Activated CD4-positive, alpha-beta T cell treated with anti-CD3 and anti-CD28 coated beads, Interleukin-2, Interleukin-6, amounts not matched to agents 100 ng/mL and 50 ng/mL, durations not matched to agents 16 hours and 8 hours (primary cell): ENCODE measurements at regions not wholly inside any gene's neighbourhood (a gene's known extent, or its start where the extent isn't known, plus 50 kb on each side); places are given as distances from the start of the nearest gene placed in this dataset.
A peak's percentile ranks its signal among the peaks of the same experiment; 100 is the strongest.

ENCODE experiments used
- DNase-seq: peaks from one replicate; pipeline ENCODE4 v3.0.0-alpha.2; 2020

GRCh38 chr14:65286443-65286842 is 126.1 kb upstream of the FUT8 start:
- DNase-seq = peak; percentile 75

GRCh38 chr14:65287264-65288131 is 125.0 kb upstream of the FUT8 start:
- peak; percentile 84 for DNase-seq

- DNase-seq = peak; percentile 86
Observed at GRCh38 chr14:65290830-65291229, 121.7 kb upstream of the FUT8 start.

- DNase-seq = no peak
Observed at GRCh38 chr14:65291531-65291930, 121.0 kb upstream of the FUT8 start.

- DNase-seq = no peak
Observed at GRCh38 chr14:65294816-65295215, 117.7 kb upstream of the FUT8 start.

GRCh38 chr14:65296402-65296801 is 116.1 kb upstream of the FUT8 start:
- DNase-seq = no peak

GRCh38 chr14:65296876-65297275 is 115.7 kb upstream of the FUT8 start:
- DNase-seq = no peak

GRCh38 chr14:65297744-65298143 is 114.8 kb upstream of the FUT8 start:
- no peak for DNase-seq

GRCh38 chr14:65299826-65300225 is 112.7 kb upstream of the FUT8 start:
- no peak for DNase-seq

- peak; percentile 79 for DNase-seq
Observed at GRCh38 chr14:65301862-65302539, 110.5 kb upstream of the FUT8 start.

GRCh38 chr14:65302571-65303189 is 109.8 kb upstream of the FUT8 start:
- DNase-seq = peak; percentile 92

GRCh38 chr14:65303190-65303898 is 109.2 kb upstream of the FUT8 start:
- peak; percentile 76 for DNase-seq

GRCh38 chr14:65303899-65304222 is 108.7 kb upstream of the FUT8 start:
- no peak for DNase-seq

GRCh38 chr14:65304239-65304638 is 108.3 kb upstream of the FUT8 start:
- DNase-seq = peak; percentile 20

GRCh38 chr14:65304963-65305362 is 107.6 kb upstream of the FUT8 start:
- DNase-seq = peak; percentile 34

- DNase-seq = no peak
Observed at GRCh38 chr14:65308536-65308935, 104.0 kb upstream of the FUT8 start.

- no peak for DNase-seq
Observed at GRCh38 chr14:65310568-65310967, 102.0 kb upstream of the FUT8 start.

- no peak for DNase-seq
Observed at GRCh38 chr14:65312859-65313258, 99.7 kb upstream of the FUT8 start.

GRCh38 chr14:65318636-65319506 is 93.7 kb upstream of the FUT8 start:
- DNase-seq = no peak

GRCh38 chr14:65320661-65321308 is 91.7 kb upstream of the FUT8 start:
- DNase-seq = no peak

- peak; percentile 63 for DNase-seq
Observed at GRCh38 chr14:65321370-65321875, 91.1 kb upstream of the FUT8 start.

GRCh38 chr14:65329481-65329880 is 83.0 kb upstream of the FUT8 start:
- no peak for DNase-seq
